ENCODE measurements at regions not wholly inside any gene's neighbourhood (a gene's known extent, or its start where the extent isn't known, plus 50 kb on each side); places are given as distances from the start of the nearest gene placed in this dataset.

GRCh38 chr3:61311044-61311443, 59.8 kb upstream of the FHIT start:
- DNase-seq = no peak

GRCh38 chr3:61315871-61316270, 64.6 kb upstream of the FHIT start:
- DNase-seq = no peak

GRCh38 chr3:61323094-61323493, 71.8 kb upstream of the FHIT start:
- peak; percentile 38 for DNase-seq

- DNase-seq = no peak
These were observed 80.8 kb upstream of the FHIT start for GRCh38 chr3:61331929-61332552.

- DNase-seq = no peak
These were observed 82.1 kb upstream of the FHIT start for GRCh38 chr3:61333192-61333961.

- DNase-seq = no peak
These were observed 83.5 kb upstream of the FHIT start for GRCh38 chr3:61334783-61335182.

- no peak for DNase-seq
These were observed 89.7 kb upstream of the FHIT start for GRCh38 chr3:61340931-61341461.

GRCh38 chr3:61343543-61343942, 92.3 kb upstream of the FHIT start:
- no peak for DNase-seq

GRCh38 chr3:61345020-61345419, 93.8 kb upstream of the FHIT start:
- DNase-seq = no peak

GRCh38 chr3:61347981-61348380, 96.7 kb upstream of the FHIT start:
- DNase-seq = no peak

GRCh38 chr3:61349717-61350116, 98.5 kb upstream of the FHIT start:
- no peak for DNase-seq

GRCh38 chr3:61350782-61351309, 99.6 kb upstream of the FHIT start:
- DNase-seq = no peak

GRCh38 chr3:61352306-61352705, 101.1 kb upstream of the FHIT start:
- no peak for DNase-seq

GRCh38 chr3:61353382-61353781, 102.1 kb upstream of the FHIT start:
- no peak for DNase-seq

- no peak for DNase-seq
These were observed 103.4 kb upstream of the FHIT start for GRCh38 chr3:61354604-61355003.

- DNase-seq = no peak
These were observed 105.4 kb upstream of the FHIT start for GRCh38 chr3:61356685-61357084.

- DNase-seq = no peak
These were observed 106.7 kb upstream of the FHIT start for GRCh38 chr3:61357902-61358301.

- no peak for DNase-seq
These were observed 107.1 kb upstream of the FHIT start for GRCh38 chr3:61358364-61358763.

GRCh38 chr3:61360297-61360965, 109.2 kb upstream of the FHIT start:
- no peak for DNase-seq

GRCh38 chr3:61369678-61370077, 118.4 kb upstream of the FHIT start:
- DNase-seq = no peak

GRCh38 chr3:61371123-61371522, 119.9 kb upstream of the FHIT start:
- DNase-seq = no peak

GRCh38 chr3:61372723-61373122, 121.5 kb upstream of the FHIT start:
- no peak for DNase-seq

GRCh38 chr3:61378311-61378710, 127.1 kb upstream of the FHIT start:
- DNase-seq = no peak
